GM10266 (cell line): ENCODE measurements at regions not wholly inside any gene's neighbourhood (a gene's known extent, or its start where the extent isn't known, plus 50 kb on each side); places are given as distances from the start of the nearest gene placed in this dataset.

Source experiments
- DNase-seq: peaks from one replicate; pipeline ENCODE4 v3.0.0; 2012; ENCODE audit errors: extremely low spot score
- CTCF ChIP-seq: IDR thresholded peaks from 2 replicates; pipeline ENCODE4 v1.5.1; 2012; ENCODE audit warnings: mild to moderate bottlenecking, low read depth; ENCODE audit not compliant: control insufficient read depth, insufficient read depth; ENCODE audit errors: missing control alignments

- no peak for DNase-seq
- no peak for TF ChIP-seq CTCF
Observed at GRCh38 chr13:26456650-26457049, 100.8 kb upstream of the WASF3 start.

GRCh38 chr13:26457212-26457611 is 100.3 kb upstream of the WASF3 start:
- no peak for DNase-seq
- TF ChIP-seq CTCF, result no peak

DNA sequence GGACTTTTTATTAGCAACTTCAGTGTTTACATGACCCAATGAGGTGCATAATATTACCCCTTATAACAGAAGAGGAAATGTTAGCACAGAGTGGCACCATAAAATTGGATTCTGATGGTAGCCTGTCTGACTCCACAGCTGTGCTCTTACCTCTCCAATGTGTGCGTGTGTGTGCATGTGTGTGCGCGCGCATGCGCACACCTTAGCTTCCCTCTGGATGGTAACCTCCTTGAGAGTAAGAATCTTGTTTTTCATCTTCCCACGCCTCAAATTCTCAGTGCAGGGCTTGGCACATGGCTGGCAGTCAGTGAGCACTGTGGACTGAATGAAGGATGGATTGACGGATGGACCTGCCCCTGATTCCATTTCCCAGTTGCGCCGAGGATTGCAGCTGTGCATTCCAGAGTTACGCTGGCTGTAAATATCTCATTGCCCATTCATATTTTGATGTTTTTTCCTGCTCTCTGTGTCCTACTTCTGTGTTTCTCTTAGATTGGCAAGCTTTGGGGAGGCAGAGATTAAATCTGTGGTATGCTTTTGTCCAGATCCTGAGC is 99.2 kb upstream of the WASF3 start:
- DNase-seq, result no peak
- TF ChIP-seq CTCF, result no peak

- no peak for TF ChIP-seq CTCF
- no peak for DNase-seq
Observed at GRCh38 chr13:26459276-26460131, 98.0 kb upstream of the WASF3 start.

DNA sequence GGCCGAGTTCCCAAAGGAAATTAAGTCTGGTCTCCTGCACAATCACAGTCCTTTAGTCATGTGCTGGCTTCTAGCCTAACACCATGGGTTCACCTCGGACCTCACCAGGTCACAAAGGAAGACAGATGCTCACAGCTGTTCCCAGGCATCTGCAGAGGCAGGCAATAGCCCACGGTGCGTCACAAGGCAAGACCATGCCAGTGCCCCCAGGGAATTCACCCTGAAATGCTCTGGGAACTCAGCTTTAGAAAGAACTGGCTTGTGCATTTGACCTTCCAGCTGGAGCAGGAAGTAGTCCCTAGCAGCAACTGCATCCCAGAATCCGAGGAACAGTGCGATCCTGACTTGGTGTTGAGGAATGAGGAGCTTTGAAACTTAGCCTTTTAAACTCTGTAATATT is 96.8 kb upstream of the WASF3 start:
- TF ChIP-seq CTCF, result no peak
- no peak for DNase-seq

- DNase-seq, result no peak
- no peak for TF ChIP-seq CTCF
Observed at GRCh38 chr13:26463296-26463695, 94.2 kb upstream of the WASF3 start.

- TF ChIP-seq CTCF, result no peak
- DNase-seq, result no peak
Observed at GRCh38 chr13:26463848-26464247, 93.6 kb upstream of the WASF3 start.
